K562 (cell line): ENCODE measurements at regions not wholly inside any gene's neighbourhood (a gene's known extent, or its start where the extent isn't known, plus 50 kb on each side); places are given as distances from the start of the nearest gene placed in this dataset.

Source experiments
- ATAC-seq: fragments of 200-7000 bp; cut with Tn5 transposase; 3 replicates; pipeline ENCODE4 v1.9.1; 2020; ENCODE audit warnings: moderate library complexity
- BruUV-seq: library from RNA; stranded (reverse); fragments of 400-500 nt; replicated peaks from 2 replicates; lab custom pipeline; 2021; lab: Mats Ljungman, UMichigan
- CTCF ChIA-PET: fragments of 300-600 bp; formaldehyde crosslinking; extraction: SDS; loops from one replicate; lab custom pipeline; 2021; ENCODE audit warnings: low intra/inter-chr PET ratio; lab: Yijun Ruan, JAX
- POLR2A ChIA-PET: fragments of 300-600, 350-650 bp; sonication (Branson Sonifier 250); formaldehyde crosslinking; extraction: SDS; loops from one replicate; lab custom pipeline; 2021; ENCODE audit warnings: antibody characterized with exemption, inconsistent platforms; lab: Yijun Ruan, JAX
- DNase-seq, 4 experiments: peaks; one replicate each; pipeline versions ENCODE4 v3.0.0 to v3.0.0-alpha.2; 2011 to 2018; ENCODE audit warnings: low spot score in 3 of 4, mixed read lengths in 3 of 4; ENCODE audit errors: extremely low read depth in 1 of 4
- FAIRE-seq: peaks from 2 replicates; lab custom pipeline; 2011; peaks lifted over from hg19 to GRCh38; lab: Jason Lieb, UNC
- H2AFZ ChIP-seq: 2 replicates; pipeline ENCODE4 v1.6.0; 2011; ENCODE audit warnings: low read depth, low read length, control low read depth, inconsistent platforms
- H3K27ac ChIP-seq: fragments of 200-600 bp; 3 replicates; pipeline ENCODE4 v1.8.0; 2011; ENCODE audit warnings: low read depth, mild to moderate bottlenecking, control low read depth, inconsistent platforms, low read length, moderate library complexity, mixed read lengths; ENCODE audit errors: extremely low read depth
- H3K27me3 ChIP-seq, 2 experiments: fragments of 300-600 bp in 1 of 2; 2 replicates in 1 of 2; 3 replicates in 1 of 2; pipeline versions ENCODE4 v1.6.0 to v1.8.0; 2011; ENCODE audit warnings: inconsistent platforms in 2 of 2, low read length in 2 of 2, mild to moderate bottlenecking in 1 of 2, mixed read lengths in 1 of 2, moderate library complexity in 1 of 2; ENCODE audit not compliant: control insufficient read depth in 2 of 2, insufficient read depth in 2 of 2
- H3K36me3 ChIP-seq: fragments of 300-600 bp; 3 replicates; pipeline ENCODE4 v1.8.0; 2011; ENCODE audit warnings: mild to moderate bottlenecking, low read length, inconsistent platforms; ENCODE audit not compliant: control insufficient read depth, insufficient read depth
- H3K4me1 ChIP-seq, 2 experiments: fragments of 200-600 bp in 1 of 2; replicated peaks in 1 of 2; 2 replicates in 1 of 2; 3 replicates in 1 of 2; pipeline versions ENCODE4 v1.5.1 to v1.8.0; 2011; ENCODE audit warnings: inconsistent platforms in 2 of 2, low read length in 2 of 2, mild to moderate bottlenecking in 1 of 2, mixed read lengths in 1 of 2, moderate library complexity in 1 of 2; ENCODE audit not compliant: control insufficient read depth in 2 of 2, insufficient read depth in 2 of 2
- H3K4me2 ChIP-seq: 2 replicates; pipeline ENCODE4 v1.6.1; 2011; ENCODE audit warnings: low read length, control low read depth, inconsistent platforms, mixed read lengths; ENCODE audit not compliant: insufficient read depth
- H3K4me3 ChIP-seq: fragments of 200-600 bp; sonication (generic), shearing (Covaris generic); 2 replicates; pipeline ENCODE4 v1.5.1; 2016; ENCODE audit warnings: control low read depth, inconsistent platforms
- H3K79me2 ChIP-seq: fragments of 200-600 bp; 3 replicates; pipeline ENCODE4 v1.8.0; 2011; ENCODE audit warnings: low read length, inconsistent platforms; ENCODE audit not compliant: control insufficient read depth, insufficient read depth
- H3K9ac ChIP-seq, 2 experiments: 2 replicates each; pipeline versions ENCODE4 v1.6.0 to v1.6.1; 2011; ENCODE audit warnings: low read depth in 2 of 2, low read length in 2 of 2, control low read depth in 1 of 2, inconsistent platforms in 1 of 2, mild to moderate bottlenecking in 1 of 2, mixed read lengths in 1 of 2; ENCODE audit not compliant: insufficient read depth in 1 of 2
- H3K9me1 ChIP-seq: one replicate; pipeline ENCODE4 v1.6.0; 2011; ENCODE audit warnings: inconsistent platforms, mild to moderate bottlenecking, low read length, moderate library complexity; ENCODE audit not compliant: control insufficient read depth, insufficient read depth
- H3K9me3 ChIP-seq: replicated peaks from 2 replicates; pipeline ENCODE4 v1.5.1; 2011; ENCODE audit warnings: low read depth, low read length, inconsistent platforms; ENCODE audit not compliant: control insufficient read depth, insufficient read depth
- H4K20me1 ChIP-seq: replicated peaks from 2 replicates; pipeline ENCODE4 v1.6.1; 2011; ENCODE audit warnings: low read length, inconsistent platforms, mixed read lengths; ENCODE audit not compliant: control insufficient read depth, insufficient read depth
- HIVEP1 ChIP-seq: fragments of 250-450 bp; sonication (Bioruptor Pico); IDR thresholded peaks from 2 replicates; pipeline ENCODE4 v1.4.0; 2020; ENCODE audit warnings: mild to moderate bottlenecking
- MAZ ChIP-seq, 2 experiments: fragments of 450-650 bp in 1 of 2; sonication (generic) in 1 of 2; formaldehyde crosslinking; IDR thresholded peaks in 1 of 2; conservative IDR thresholded peaks in 1 of 2; 2 replicates each; pipeline versions ENCODE4 v1.4.0 to v1.5.0; 2020; ENCODE audit warnings: mild to moderate bottlenecking in 1 of 2, missing genetic modification reagents in 1 of 2
- ZBTB1 ChIP-seq: sonication (generic); formaldehyde crosslinking; IDR thresholded peaks from 2 replicates; pipeline ENCODE4 v1.8.1; 2023; ENCODE audit warnings: missing genetic modification reagents, low read depth, mild to moderate bottlenecking, borderline replicate concordance
- ZNF146 ChIP-seq: IDR thresholded peaks from one replicate; pipeline ENCODE4 v1.6.1; 2018; ENCODE audit warnings: missing compliant biosample characterization; ENCODE audit not compliant: unreplicated experiment
- in situ Hi-C: fragments of 300-500 bp; cut with MboI; formaldehyde crosslinking; loops from 4 replicates; pipeline ENCODE4 v1.15.0; 2018; ENCODE audit warnings: inconsistent platforms, mixed read lengths
- intact Hi-C: fragments of 100-400 bp; cut with micrococcal nuclease; formaldehyde crosslinking; loops from 2 replicates; pipeline ENCODE4 v1.14.2; 2022
- TF ChIP-seq, protein P1 (sequence below): conservative IDR thresholded peaks from 2 replicates; pipeline ENCODE4 v1.6.1; 2011; ENCODE audit warnings: low read depth, mild to moderate bottlenecking, low read length; ENCODE audit not compliant: control insufficient read depth
- TF ChIP-seq, protein P2 (sequence below): sonication (generic); formaldehyde crosslinking; IDR thresholded peaks from 2 replicates; pipeline ENCODE4 v1.4.0; 2020; ENCODE audit warnings: mild to moderate bottlenecking, missing genetic modification reagents
- TF ChIP-seq, protein P3 (sequence below): IDR thresholded peaks from 3 replicates; pipeline ENCODE4 v1.6.1; 2011; ENCODE audit warnings: borderline replicate concordance, mild to moderate bottlenecking; ENCODE audit not compliant: insufficient read length, insufficient read depth
- TF ChIP-seq, protein P4 (sequence below): fragments of 450-650 bp; IDR thresholded peaks from 2 replicates; pipeline ENCODE4 v1.6.1; 2016; ENCODE audit warnings: low read depth

DNA sequence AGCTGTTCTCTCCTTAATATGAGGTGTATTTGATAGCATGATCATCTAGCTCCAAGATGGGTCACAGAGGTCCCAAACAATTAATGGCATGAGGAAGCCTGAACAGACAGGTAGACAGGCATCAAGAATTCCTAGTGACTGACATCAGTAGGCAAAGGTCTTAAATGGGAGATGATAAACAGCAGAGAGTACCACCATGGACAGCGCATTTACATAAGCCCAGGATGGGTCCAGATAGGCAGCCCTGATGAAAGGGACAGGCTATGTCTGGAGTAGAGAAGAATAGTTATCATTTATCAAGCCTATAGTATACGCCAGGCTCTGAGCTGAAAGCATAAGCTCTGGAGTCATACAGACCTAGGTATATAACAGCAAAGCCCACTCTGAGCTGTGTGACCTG lies 434.7 kb upstream of the SETBP1 start (continued):
- TF ChIP-seq, protein P1, sequence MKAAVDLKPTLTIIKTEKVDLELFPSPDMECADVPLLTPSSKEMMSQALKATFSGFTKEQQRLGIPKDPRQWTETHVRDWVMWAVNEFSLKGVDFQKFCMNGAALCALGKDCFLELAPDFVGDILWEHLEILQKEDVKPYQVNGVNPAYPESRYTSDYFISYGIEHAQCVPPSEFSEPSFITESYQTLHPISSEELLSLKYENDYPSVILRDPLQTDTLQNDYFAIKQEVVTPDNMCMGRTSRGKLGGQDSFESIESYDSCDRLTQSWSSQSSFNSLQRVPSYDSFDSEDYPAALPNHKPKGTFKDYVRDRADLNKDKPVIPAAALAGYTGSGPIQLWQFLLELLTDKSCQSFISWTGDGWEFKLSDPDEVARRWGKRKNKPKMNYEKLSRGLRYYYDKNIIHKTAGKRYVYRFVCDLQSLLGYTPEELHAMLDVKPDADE = no peak
- no peak for TF ChIP-seq HIVEP1 (CRISPR knock-in tag)

DNA sequence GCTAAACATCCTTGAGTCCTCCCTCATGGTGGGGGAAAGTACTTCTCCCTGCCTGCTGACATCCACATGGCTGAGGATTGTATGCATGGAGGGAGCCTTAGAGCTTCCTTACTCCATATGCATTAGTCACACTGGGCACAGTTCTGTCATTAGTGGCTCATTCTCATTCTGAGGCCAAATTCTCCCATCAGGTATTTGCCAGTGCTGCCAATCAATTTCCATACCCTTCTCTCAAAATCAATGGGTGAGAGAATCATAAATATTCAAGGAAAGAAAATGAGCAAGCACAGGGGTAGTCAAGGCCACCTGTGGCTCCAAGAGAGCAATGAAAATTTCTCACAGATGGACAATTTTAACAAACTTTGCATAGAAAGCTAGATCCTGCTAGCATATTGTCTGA lies 422.6 kb upstream of the SETBP1 start:
- DNase-seq (no peak), ATAC-seq (no peak), FAIRE-seq (no peak)
- TF ChIP-seq, protein P2, sequence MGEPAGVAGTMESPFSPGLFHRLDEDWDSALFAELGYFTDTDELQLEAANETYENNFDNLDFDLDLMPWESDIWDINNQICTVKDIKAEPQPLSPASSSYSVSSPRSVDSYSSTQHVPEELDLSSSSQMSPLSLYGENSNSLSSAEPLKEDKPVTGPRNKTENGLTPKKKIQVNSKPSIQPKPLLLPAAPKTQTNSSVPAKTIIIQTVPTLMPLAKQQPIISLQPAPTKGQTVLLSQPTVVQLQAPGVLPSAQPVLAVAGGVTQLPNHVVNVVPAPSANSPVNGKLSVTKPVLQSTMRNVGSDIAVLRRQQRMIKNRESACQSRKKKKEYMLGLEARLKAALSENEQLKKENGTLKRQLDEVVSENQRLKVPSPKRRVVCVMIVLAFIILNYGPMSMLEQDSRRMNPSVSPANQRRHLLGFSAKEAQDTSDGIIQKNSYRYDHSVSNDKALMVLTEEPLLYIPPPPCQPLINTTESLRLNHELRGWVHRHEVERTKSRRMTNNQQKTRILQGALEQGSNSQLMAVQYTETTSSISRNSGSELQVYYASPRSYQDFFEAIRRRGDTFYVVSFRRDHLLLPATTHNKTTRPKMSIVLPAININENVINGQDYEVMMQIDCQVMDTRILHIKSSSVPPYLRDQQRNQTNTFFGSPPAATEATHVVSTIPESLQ (CRISPR knock-in tag) = no peak
- TF ChIP-seq ZNF146 (CRISPR knock-in tag) = no peak
- TF ChIP-seq, protein P3, sequence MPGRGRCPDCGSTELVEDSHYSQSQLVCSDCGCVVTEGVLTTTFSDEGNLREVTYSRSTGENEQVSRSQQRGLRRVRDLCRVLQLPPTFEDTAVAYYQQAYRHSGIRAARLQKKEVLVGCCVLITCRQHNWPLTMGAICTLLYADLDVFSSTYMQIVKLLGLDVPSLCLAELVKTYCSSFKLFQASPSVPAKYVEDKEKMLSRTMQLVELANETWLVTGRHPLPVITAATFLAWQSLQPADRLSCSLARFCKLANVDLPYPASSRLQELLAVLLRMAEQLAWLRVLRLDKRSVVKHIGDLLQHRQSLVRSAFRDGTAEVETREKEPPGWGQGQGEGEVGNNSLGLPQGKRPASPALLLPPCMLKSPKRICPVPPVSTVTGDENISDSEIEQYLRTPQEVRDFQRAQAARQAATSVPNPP = no peak
- TF ChIP-seq, protein P4, sequence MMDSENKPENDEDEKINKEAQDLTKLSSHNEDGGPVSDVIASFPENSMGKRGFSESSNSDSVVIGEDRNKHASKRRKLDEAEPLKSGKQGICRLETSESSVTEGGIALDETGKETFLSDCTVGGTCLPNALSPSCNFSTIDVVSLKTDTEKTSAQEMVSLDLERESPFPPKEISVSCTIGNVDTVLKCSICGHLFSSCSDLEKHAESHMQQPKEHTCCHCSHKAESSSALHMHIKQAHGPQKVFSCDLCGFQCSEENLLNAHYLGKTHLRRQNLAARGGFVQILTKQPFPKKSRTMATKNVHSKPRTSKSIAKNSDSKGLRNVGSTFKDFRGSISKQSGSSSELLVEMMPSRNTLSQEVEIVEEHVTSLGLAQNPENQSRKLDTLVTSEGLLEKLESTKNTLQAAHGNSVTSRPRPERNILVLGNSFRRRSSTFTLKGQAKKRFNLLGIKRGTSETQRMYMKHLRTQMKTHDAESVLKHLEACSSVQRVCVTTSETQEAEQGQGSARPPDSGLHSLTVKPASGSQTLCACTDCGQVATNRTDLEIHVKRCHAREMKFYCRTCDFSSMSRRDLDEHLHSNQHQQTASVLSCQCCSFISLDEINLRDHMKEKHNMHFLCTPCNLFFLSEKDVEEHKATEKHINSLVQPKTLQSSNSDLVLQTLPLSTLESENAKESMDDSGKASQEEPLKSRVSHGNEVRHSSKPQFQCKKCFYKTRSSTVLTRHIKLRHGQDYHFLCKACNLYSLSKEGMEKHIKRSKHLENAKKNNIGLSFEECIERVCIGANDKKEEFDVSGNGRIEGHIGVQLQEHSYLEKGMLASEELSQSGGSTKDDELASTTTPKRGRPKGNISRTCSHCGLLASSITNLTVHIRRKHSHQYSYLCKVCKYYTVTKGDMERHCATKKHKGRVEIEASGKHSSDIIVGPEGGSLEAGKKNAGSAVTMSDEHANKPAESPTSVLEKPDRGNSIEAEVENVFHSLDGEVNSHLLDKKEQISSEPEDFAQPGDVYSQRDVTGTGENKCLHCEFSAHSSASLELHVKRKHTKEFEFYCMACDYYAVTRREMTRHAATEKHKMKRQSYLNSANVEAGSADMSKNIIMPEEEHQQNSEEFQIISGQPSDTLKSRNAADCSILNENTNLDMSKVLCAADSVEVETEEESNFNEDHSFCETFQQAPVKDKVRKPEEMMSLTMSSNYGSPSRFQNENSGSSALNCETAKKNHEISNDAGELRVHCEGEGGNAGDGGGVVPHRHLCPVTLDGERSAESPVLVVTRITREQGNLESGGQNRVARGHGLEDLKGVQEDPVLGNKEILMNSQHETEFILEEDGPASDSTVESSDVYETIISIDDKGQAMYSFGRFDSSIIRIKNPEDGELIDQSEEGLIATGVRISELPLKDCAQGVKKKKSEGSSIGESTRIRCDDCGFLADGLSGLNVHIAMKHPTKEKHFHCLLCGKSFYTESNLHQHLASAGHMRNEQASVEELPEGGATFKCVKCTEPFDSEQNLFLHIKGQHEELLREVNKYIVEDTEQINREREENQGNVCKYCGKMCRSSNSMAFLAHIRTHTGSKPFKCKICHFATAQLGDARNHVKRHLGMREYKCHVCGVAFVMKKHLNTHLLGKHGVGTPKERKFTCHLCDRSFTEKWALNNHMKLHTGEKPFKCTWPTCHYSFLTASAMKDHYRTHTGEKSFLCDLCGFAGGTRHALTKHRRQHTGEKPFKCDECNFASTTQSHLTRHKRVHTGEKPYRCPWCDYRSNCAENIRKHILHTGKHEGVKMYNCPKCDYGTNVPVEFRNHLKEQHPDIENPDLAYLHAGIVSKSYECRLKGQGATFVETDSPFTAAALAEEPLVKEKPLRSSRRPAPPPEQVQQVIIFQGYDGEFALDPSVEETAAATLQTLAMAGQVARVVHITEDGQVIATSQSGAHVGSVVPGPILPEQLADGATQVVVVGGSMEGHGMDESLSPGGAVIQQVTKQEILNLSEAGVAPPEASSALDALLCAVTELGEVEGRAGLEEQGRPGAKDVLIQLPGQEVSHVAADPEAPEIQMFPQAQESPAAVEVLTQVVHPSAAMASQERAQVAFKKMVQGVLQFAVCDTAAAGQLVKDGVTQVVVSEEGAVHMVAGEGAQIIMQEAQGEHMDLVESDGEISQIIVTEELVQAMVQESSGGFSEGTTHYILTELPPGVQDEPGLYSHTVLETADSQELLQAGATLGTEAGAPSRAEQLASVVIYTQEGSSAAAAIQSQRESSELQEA = no peak
- TF ChIP-seq ZBTB1 (CRISPR knock-in tag) = no peak
- TF ChIP-seq MAZ (CRISPR knock-in tag; conservative IDR thresholded peaks at IDR 0.05 in 1 of 2, IDR thresholded peaks at IDR 0.05 in 1 of 2) = no peak
- CTCF ChIA-PET = no interaction called here
- no peak overlapping the region for H2AFZ ChIP-seq
- H3K9me1 ChIP-seq = no peaks in the 10 kb centered on the region
- H3K27me3 ChIP-seq = no peaks in the 10 kb centered on the region
- POLR2A ChIA-PET = no interaction called here
- H3K79me2 ChIP-seq = no peaks in the 10 kb centered on the region
- H3K36me3 ChIP-seq = no peaks in the 10 kb centered on the region
- in situ Hi-C loops = no loop called here
- no peak overlapping the region for H3K4me2 ChIP-seq
- intact Hi-C loops = no loop called here
- no peaks in the 10 kb centered on the region for H3K4me1 ChIP-seq
- H3K9ac ChIP-seq = no peak overlapping the region
- no TSS peak for BruUV-seq
- no peaks in the 10 kb centered on the region for H3K9me3 ChIP-seq
- no peak overlapping the region for H3K4me3 ChIP-seq
- H3K27ac ChIP-seq = no peak overlapping the region
- no peaks in the 10 kb centered on the region for H4K20me1 ChIP-seq
